Mesenchymal stem cell (in vitro differentiated cells and primary cell): ENCODE measurements at regions not wholly inside any gene's neighbourhood (a gene's known extent, or its start where the extent isn't known, plus 50 kb on each side); places are given as distances from the start of the nearest gene placed in this dataset.

Experiments used
- DNase-seq: peaks from one replicate; pipeline ENCODE4 v3.0.0-alpha.2; 2013
- H2AFZ ChIP-seq: one replicate; pipeline ENCODE4 v1.6.1; 2013; ENCODE audit warnings: low read depth, mild to moderate bottlenecking, control low read depth, inconsistent platforms, low read length, moderate library complexity
- H2AK5ac ChIP-seq: 2 replicates; pipeline ENCODE4 v1.6.1; 2013; ENCODE audit warnings: low read length, moderate library complexity, mild to moderate bottlenecking, inconsistent platforms; ENCODE audit not compliant: severe bottlenecking
- H2BK120ac ChIP-seq: one replicate; pipeline ENCODE4 v1.6.1; 2013; ENCODE audit warnings: low read depth, mild to moderate bottlenecking, inconsistent platforms, low read length, moderate library complexity
- H2BK12ac ChIP-seq, 2 experiments: one replicate each; pipeline ENCODE4 v1.6.1; 2013; ENCODE audit warnings: inconsistent platforms in 2 of 2, low read length in 2 of 2, mild to moderate bottlenecking in 2 of 2, moderate library complexity in 2 of 2, control low read depth in 1 of 2
- H2BK15ac ChIP-seq: one replicate; pipeline ENCODE4 v1.6.1; 2013; ENCODE audit warnings: mild to moderate bottlenecking, low read depth, inconsistent platforms; ENCODE audit not compliant: poor library complexity, severe bottlenecking
- H2BK5ac ChIP-seq: 2 replicates; pipeline ENCODE4 v1.6.1; 2013; ENCODE audit warnings: low read depth, mild to moderate bottlenecking, low read length, control low read depth, inconsistent platforms; ENCODE audit not compliant: poor library complexity, severe bottlenecking
- H3K14ac ChIP-seq, 2 experiments: one replicate each; pipeline ENCODE4 v1.6.1; 2013; ENCODE audit warnings: inconsistent platforms in 2 of 2, low read length in 2 of 2, control low read depth in 1 of 2, mild to moderate bottlenecking in 1 of 2, moderate library complexity in 1 of 2
- H3K18ac ChIP-seq, 2 experiments: one replicate each; pipeline ENCODE4 v1.6.1; 2013; ENCODE audit warnings: inconsistent platforms in 2 of 2, low read length in 2 of 2, control low read depth in 1 of 2, low read depth in 1 of 2, mild to moderate bottlenecking in 1 of 2
- H3K23ac ChIP-seq, 2 experiments: one replicate each; pipeline ENCODE4 v1.6.1; 2013; ENCODE audit warnings: inconsistent platforms in 2 of 2, low read length in 2 of 2, mild to moderate bottlenecking in 2 of 2, moderate library complexity in 2 of 2, control low read depth in 1 of 2
- H3K27ac ChIP-seq: 2 replicates; pipeline ENCODE4 v1.5.1; 2013; ENCODE audit warnings: mild to moderate bottlenecking, moderate library complexity, low read length, control low read depth, inconsistent platforms; ENCODE audit not compliant: poor library complexity, severe bottlenecking
- H3K27me3 ChIP-seq, 2 experiments: 2 replicates each; pipeline versions ENCODE4 v1.6.1 to v1.7.0; 2013; ENCODE audit warnings: low read length in 2 of 2, mild to moderate bottlenecking in 2 of 2, moderate library complexity in 2 of 2, control low read depth in 1 of 2, inconsistent platforms in 1 of 2; ENCODE audit not compliant: control insufficient read depth in 1 of 2, insufficient read depth in 1 of 2
- H3K36me3 ChIP-seq, 2 experiments: 2 replicates each; pipeline versions ENCODE4 v1.6.1 to v1.7.0; 2013; ENCODE audit warnings: low read length in 2 of 2, control low read depth in 1 of 2, inconsistent platforms in 1 of 2, low read depth in 1 of 2, mild to moderate bottlenecking in 1 of 2; ENCODE audit not compliant: insufficient read depth in 2 of 2, control insufficient read depth in 1 of 2
- H3K4ac ChIP-seq, 2 experiments: one replicate each; pipeline ENCODE4 v1.6.1; 2013; ENCODE audit warnings: inconsistent platforms in 2 of 2, low read length in 2 of 2, mild to moderate bottlenecking in 2 of 2, moderate library complexity in 2 of 2, control low read depth in 1 of 2, low read depth in 1 of 2
- H3K4me1 ChIP-seq: 2 replicates; pipeline ENCODE4 v1.6.1; 2013; ENCODE audit warnings: low read depth, low read length, control low read depth; ENCODE audit not compliant: control insufficient read depth, insufficient read depth
- H3K4me2 ChIP-seq: 2 replicates; pipeline ENCODE4 v1.6.1; 2013; ENCODE audit warnings: low read length, mild to moderate bottlenecking, inconsistent platforms; ENCODE audit not compliant: poor library complexity, severe bottlenecking
- H3K4me3 ChIP-seq, 2 experiments: 2 replicates each; pipeline versions ENCODE4 v1.5.1 to v1.7.0; 2013; ENCODE audit warnings: low read length in 2 of 2, mild to moderate bottlenecking in 2 of 2, control low read depth in 1 of 2, low read depth in 1 of 2; ENCODE audit not compliant: insufficient read depth in 1 of 2
- H3K79me1 ChIP-seq: replicated peaks from 2 replicates; pipeline ENCODE4 v1.6.1; 2013; ENCODE audit warnings: mild to moderate bottlenecking, control low read depth, low read length, inconsistent platforms; ENCODE audit not compliant: poor library complexity, severe bottlenecking
- H3K9ac ChIP-seq: 2 replicates; pipeline ENCODE4 v1.7.0; 2013; ENCODE audit warnings: mild to moderate bottlenecking, low read length, moderate library complexity
- H3K9me3 ChIP-seq: 2 replicates; pipeline ENCODE4 v1.7.0; 2013; ENCODE audit warnings: mild to moderate bottlenecking, low read length; ENCODE audit not compliant: control insufficient read depth
- H4K8ac ChIP-seq: one replicate; pipeline ENCODE4 v1.6.1; 2013; ENCODE audit warnings: inconsistent platforms, mild to moderate bottlenecking, low read length, moderate library complexity
- H4K91ac ChIP-seq: one replicate; pipeline ENCODE4 v1.6.1; 2013; ENCODE audit warnings: mild to moderate bottlenecking, low read length, inconsistent platforms
- WGBS: methylation state at CpG from one replicate; pipeline ENCODE4 v1.1.7; 2013; ENCODE audit warnings: mixed read lengths; 5-methylcytosine and 5-hydroxymethylcytosine counted together

DNA sequence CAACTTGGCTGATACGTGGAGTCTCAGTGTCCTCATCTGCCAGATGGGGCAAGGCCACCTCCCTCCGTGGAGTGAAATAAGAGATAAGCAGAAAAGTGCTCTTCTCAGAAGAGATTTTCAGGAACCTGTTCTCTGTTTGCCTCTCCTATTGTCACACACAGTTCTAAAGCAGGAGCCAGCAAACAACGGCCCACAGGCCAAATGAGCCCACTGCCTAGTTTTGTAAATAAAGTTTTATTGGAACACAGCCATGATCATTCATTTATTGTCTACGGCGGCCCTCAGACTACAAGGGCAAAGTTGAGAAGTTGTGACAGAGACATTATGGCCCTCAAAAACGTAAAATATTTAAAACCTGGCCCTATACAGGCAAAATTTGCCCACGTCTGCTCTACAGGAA, 256.8 kb upstream of the IGF1R start:
- WGBS = 75% methylated on average over 7 of the region's 7 CpGs
- Histone ChIP-seq H3K4ac (no peak overlapping the region), H3K9ac (no peak overlapping the region), H2BK12ac (no peak overlapping the region), H3K9me3 (no peaks in the 10 kb centered on the region), H4K8ac (no peak overlapping the region), H3K4me1 (no peaks in the 10 kb centered on the region), H3K18ac (no peak overlapping the region), H3K14ac (no peak overlapping the region), H3K27ac (no peak overlapping the region), H3K79me1 (no peaks in the 10 kb centered on the region), H3K4me2 (no peak overlapping the region), H3K27me3 (no peaks in the 10 kb centered on the region), H2AFZ (no peak overlapping the region), H3K23ac (no peak overlapping the region), H2BK120ac (no peak overlapping the region), H4K91ac (no peak overlapping the region), H3K4me3 (no peak overlapping the region), H3K36me3 (no peaks in the 10 kb centered on the region), H2BK15ac (no peak overlapping the region), H2AK5ac (no peak overlapping the region), H2BK5ac (no peak overlapping the region)
- DNase-seq = no peak

DNA sequence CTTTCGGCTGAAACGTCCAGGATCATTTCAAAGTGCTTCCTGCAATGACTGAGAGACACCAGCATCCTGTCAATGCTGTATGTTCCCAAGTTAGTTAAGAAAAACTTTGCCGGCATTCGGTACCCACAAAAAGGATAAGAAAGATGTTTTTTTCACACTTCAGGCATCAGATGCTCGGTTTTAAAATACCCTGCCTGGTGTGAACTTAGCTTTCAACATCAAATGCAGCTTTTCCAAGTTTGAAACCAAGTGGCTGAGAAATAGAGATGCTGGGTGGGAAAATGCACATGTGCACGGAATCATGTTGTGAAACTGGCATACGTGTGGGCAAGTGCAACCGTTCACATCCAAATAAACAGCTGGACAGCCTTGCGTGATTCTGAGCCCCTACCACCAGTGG, 254.9 kb upstream of the IGF1R start:
- no peaks in the 10 kb centered on the region for H3K36me3 ChIP-seq
- no peak for DNase-seq
- no peak overlapping the region for H3K9ac ChIP-seq
- H2AK5ac ChIP-seq = no peak overlapping the region
- peak overlapping the region; percentile 91 for H4K91ac ChIP-seq
- no peak overlapping the region for H3K4me2 ChIP-seq
- H4K8ac ChIP-seq = no peak overlapping the region
- H2BK12ac ChIP-seq = no peak overlapping the region
- no peak overlapping the region for H3K27ac ChIP-seq
- no peaks in the 10 kb centered on the region for H3K9me3 ChIP-seq
- no peak overlapping the region for H2AFZ ChIP-seq
- no peak overlapping the region for H3K4ac ChIP-seq
- WGBS = 70% methylated on average over 9 of the region's 9 CpGs
- no peak overlapping the region for H3K23ac ChIP-seq
- H2BK120ac ChIP-seq = no peak overlapping the region
- H3K27me3 ChIP-seq = peaks cover 0 to 4% of the 10 kb centered on the region in 2 experiments
- H3K14ac ChIP-seq = no peak overlapping the region
- no peaks in the 10 kb centered on the region for H3K4me1 ChIP-seq
- no peak overlapping the region for H2BK15ac ChIP-seq
- H3K79me1 ChIP-seq = no peaks in the 10 kb centered on the region
- H3K18ac ChIP-seq = no peak overlapping the region
- H2BK5ac ChIP-seq = no peak overlapping the region
- no peak overlapping the region for H3K4me3 ChIP-seq

DNA sequence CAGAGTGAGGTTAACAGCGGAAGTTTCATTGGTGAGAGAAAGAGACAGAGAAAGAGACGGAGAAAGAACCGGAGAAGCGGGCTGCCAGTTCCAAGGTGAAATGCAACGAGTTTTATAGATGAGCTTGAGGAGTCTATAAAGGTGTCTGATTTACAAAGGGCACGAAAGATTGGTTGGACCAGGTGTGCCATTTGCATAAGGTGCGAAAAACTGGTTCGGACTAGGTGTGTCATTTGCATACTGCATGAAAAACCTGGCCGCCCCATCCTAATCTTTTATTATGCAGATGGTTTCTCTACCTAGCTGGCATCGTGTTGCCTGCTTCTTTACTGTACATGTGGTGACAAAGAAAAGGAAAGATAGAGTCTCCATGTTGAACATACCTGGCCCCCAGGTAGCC, 253.8 kb upstream of the IGF1R start:
- Histone ChIP-seq H3K79me1 (no peaks in the 10 kb centered on the region), H4K8ac (no peak overlapping the region), H3K4me2 (no peak overlapping the region), H3K9me3 (no peaks in the 10 kb centered on the region), H2AK5ac (no peak overlapping the region), H3K36me3 (no peaks in the 10 kb centered on the region), H3K14ac (no peak overlapping the region), H3K9ac (no peak overlapping the region), H3K27ac (no peak overlapping the region), H2BK5ac (no peak overlapping the region), H3K18ac (no peak overlapping the region), H3K4me3 (no peak overlapping the region), H3K4me1 (no peaks in the 10 kb centered on the region), H3K27me3 (peaks cover 0 to 4% of the 10 kb centered on the region in 2 experiments), H2BK12ac (no peak overlapping the region), H2AFZ (no peak overlapping the region), H4K91ac (no peak overlapping the region), H2BK15ac (no peak overlapping the region), H3K23ac (no peak overlapping the region), H3K4ac (no peak overlapping the region), H2BK120ac (no peak overlapping the region)
- no peak for DNase-seq
- 66% methylated on average over 10 of the region's 10 CpGs for WGBS

DNA sequence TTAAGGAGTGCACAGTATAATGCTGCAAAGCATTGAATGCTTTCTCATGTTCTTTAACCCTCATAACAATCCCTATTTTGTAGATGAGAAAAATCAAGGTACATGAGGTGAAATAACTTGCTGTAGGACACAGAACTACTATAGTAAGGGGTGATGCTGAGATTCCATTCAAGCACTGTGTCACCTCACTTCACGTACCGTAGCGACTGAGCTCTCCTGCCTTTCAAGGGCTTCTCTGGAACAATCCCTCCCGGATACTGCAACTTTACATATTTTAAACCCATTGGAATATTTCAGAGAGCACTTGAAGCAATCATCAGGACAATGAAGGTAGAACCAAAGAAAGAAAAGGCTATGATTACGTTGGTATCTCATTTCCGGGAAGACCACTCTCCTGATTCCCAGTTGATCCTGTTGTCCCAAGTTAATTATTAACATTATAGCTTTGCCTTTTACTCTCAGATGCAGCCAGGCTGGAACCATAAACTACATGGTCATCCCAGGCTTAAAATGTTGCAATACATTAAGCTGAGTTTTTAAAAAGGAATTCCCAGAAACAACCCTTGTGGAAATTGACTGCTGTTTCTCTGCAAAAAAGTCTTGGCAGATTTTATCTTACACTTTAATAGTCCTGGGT, 252.2 kb upstream of the IGF1R start:
- Histone ChIP-seq H3K4me1 (no peaks in the 10 kb centered on the region), H4K91ac (no peak overlapping the region), H3K23ac (no peak overlapping the region), H2BK15ac (no peak overlapping the region), H3K9me3 (no peaks in the 10 kb centered on the region), H3K4me3 (no peak overlapping the region), H3K36me3 (no peaks in the 10 kb centered on the region), H2BK12ac (no peak overlapping the region), H2BK5ac (no peak overlapping the region), H2BK120ac (no peak overlapping the region), H3K4ac (no peak overlapping the region), H3K18ac (no peak overlapping the region), H4K8ac (no peak overlapping the region), H3K27ac (no peak overlapping the region), H3K79me1 (no peaks in the 10 kb centered on the region), H2AFZ (no peak overlapping the region), H3K4me2 (no peak overlapping the region), H2AK5ac (no peak overlapping the region), H3K14ac (no peak overlapping the region), H3K27me3 (peaks cover 0 to 8% of the 10 kb centered on the region in 2 experiments), H3K9ac (no peak overlapping the region)
- DNase-seq = no peak
- WGBS = 82% methylated on average over 6 of the region's 6 CpGs
